ENCODE measurements at regions not wholly inside any gene's neighbourhood (a gene's known extent, or its start where the extent isn't known, plus 50 kb on each side); places are given as distances from the start of the nearest gene placed in this dataset.
"Not testable (repeated sequence)": the region's sequence is repeated elsewhere in the genome, so short reads cannot be mapped to it uniquely, and the experiment has no call there.

- no peaks in the 10 kb centered on the region for H3K27me3 ChIP-seq (replicated peaks; ENCODE audit: insufficient read depth)
- H3K27ac ChIP-seq, result no peak overlapping the region
- no peaks in the 10 kb centered on the region for H3K4me1 ChIP-seq (replicated peaks)
- 34% methylated on average over 2 of the region's 2 CpGs for WGBS
- H3K9me3 ChIP-seq, result no peaks in the 10 kb centered on the region
- no peak overlapping the region for H3K4me3 ChIP-seq
- intact Hi-C loops (cut with DNase I), result no loop called here
- TF ChIP-seq POLR2A (IDR thresholded peaks at IDR 0.05) (no peak), POLR2AphosphoS5 (IDR thresholded peaks at IDR 0.05) (no peak)
- TF ChIP-seq, protein P1, sequence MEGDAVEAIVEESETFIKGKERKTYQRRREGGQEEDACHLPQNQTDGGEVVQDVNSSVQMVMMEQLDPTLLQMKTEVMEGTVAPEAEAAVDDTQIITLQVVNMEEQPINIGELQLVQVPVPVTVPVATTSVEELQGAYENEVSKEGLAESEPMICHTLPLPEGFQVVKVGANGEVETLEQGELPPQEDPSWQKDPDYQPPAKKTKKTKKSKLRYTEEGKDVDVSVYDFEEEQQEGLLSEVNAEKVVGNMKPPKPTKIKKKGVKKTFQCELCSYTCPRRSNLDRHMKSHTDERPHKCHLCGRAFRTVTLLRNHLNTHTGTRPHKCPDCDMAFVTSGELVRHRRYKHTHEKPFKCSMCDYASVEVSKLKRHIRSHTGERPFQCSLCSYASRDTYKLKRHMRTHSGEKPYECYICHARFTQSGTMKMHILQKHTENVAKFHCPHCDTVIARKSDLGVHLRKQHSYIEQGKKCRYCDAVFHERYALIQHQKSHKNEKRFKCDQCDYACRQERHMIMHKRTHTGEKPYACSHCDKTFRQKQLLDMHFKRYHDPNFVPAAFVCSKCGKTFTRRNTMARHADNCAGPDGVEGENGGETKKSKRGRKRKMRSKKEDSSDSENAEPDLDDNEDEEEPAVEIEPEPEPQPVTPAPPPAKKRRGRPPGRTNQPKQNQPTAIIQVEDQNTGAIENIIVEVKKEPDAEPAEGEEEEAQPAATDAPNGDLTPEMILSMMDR (IDR thresholded peaks at IDR 0.05), result no peak
- DNase-seq (ENCODE audit: low spot score), result no peak
- no peaks in the 10 kb centered on the region for H3K36me3 ChIP-seq
Measured at GRCh38 chr20:12554426-12554825, 454.3 kb upstream of the SPTLC3 start.

DNA sequence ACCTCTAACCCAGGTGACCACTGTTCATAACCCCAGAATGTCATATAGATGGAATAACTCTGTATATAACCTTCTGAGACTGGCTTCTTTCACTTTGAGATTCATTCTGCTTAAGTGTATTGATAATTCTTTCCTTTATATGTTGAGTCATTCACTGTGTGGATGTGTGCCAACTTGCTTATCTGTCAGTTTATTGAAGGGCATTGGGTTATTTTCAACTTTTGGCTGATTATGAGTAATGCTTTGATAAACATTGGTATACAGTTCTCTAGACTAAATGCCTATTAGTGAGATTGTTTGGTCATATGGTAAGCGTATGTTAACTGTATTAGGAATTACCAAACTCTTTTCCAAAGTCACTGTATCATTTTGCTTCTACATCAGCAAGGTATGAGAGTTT is 453.4 kb upstream of the SPTLC3 start:
- no peaks in the 10 kb centered on the region for H3K9me3 ChIP-seq
- WGBS, result 97% methylated on average over 1 of the region's 1 CpG
- H3K4me3 ChIP-seq, result no peak overlapping the region
- H3K36me3 ChIP-seq, result no peaks in the 10 kb centered on the region
- TF ChIP-seq, protein P1 (IDR thresholded peaks at IDR 0.05), result no peak
- TF ChIP-seq POLR2A (IDR thresholded peaks at IDR 0.05) (no peak), POLR2AphosphoS5 (IDR thresholded peaks at IDR 0.05) (no peak)
- H3K27ac ChIP-seq, result no peak overlapping the region
- peaks cover under 1% of the 10 kb centered on the region for H3K27me3 ChIP-seq (replicated peaks; ENCODE audit: insufficient read depth)
- DNase-seq (ENCODE audit: low spot score), result no peak
- intact Hi-C loops (cut with DNase I), result no loop called here
- H3K4me1 ChIP-seq (replicated peaks), result no peaks in the 10 kb centered on the region

DNA sequence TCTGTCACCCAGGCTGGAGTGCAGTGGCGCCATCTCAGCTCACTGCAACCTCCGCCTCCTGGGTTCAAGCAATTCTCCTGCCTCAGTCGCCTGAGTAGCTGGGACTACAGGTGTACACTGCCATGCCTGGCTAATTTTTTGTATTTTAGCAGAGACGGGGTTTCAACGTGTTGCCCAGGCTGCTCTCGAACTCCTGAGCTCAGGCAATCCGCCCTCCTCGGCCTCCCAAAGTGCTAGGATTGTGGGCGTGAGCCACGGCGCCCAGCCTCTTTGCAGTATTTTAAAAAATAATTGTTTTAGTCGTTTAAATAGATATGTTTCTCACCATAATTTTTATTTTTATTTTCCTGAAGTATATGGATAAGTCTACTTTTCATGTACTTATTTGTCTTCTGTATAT is 452.9 kb upstream of the SPTLC3 start:
- DNase-seq (ENCODE audit: low spot score); H3K4me1 ChIP-seq (replicated peaks); H3K9me3 ChIP-seq; H3K27ac ChIP-seq; H3K36me3 ChIP-seq; H3K4me3 ChIP-seq; intact Hi-C loops (cut with DNase I); H3K27me3 ChIP-seq (replicated peaks; ENCODE audit: insufficient read depth): not testable (repeated sequence)
- 95% methylated on average over 12 of the region's 12 CpGs for WGBS

- Histone ChIP-seq H3K27me3 (replicated peaks; ENCODE audit: insufficient read depth) (peaks cover 2% of the 10 kb centered on the region), H3K9me3 (no peaks in the 10 kb centered on the region)
- intact Hi-C loops (cut with DNase I), result no loop called here
Measured at GRCh38 chr20:12557224-12557623, 451.5 kb upstream of the SPTLC3 start.

GRCh38 chr20:12564979-12565378 is 443.8 kb upstream of the SPTLC3 start:
- no peaks in the 10 kb centered on the region for H3K36me3 ChIP-seq
- H3K4me3 ChIP-seq, result no peak overlapping the region
- no peaks in the 10 kb centered on the region for H3K4me1 ChIP-seq (replicated peaks)
- intact Hi-C loops (cut with DNase I), result no loop called here
- H3K27me3 ChIP-seq (replicated peaks; ENCODE audit: insufficient read depth), result peaks cover 2% of the 10 kb centered on the region
- H3K9me3 ChIP-seq, result no peaks in the 10 kb centered on the region
- DNase-seq (ENCODE audit: low spot score), result no peak
- no peak for TF ChIP-seq POLR2A (IDR thresholded peaks at IDR 0.05)
- TF ChIP-seq, protein P1 (IDR thresholded peaks at IDR 0.05), result no peak
- no peak for TF ChIP-seq POLR2AphosphoS5 (IDR thresholded peaks at IDR 0.05)
- H3K27ac ChIP-seq, result no peak overlapping the region
- WGBS, result 77% methylated on average over 4 of the region's 4 CpGs

More at GRCh38 chr20:12557224-12557623, 451.5 kb upstream of the SPTLC3 start:
- TF ChIP-seq, protein P1 (IDR thresholded peaks at IDR 0.05), result no peak
- TF ChIP-seq POLR2A (IDR thresholded peaks at IDR 0.05), result no peak
- TF ChIP-seq POLR2AphosphoS5 (IDR thresholded peaks at IDR 0.05), result no peak
- Histone ChIP-seq H3K27ac (no peak overlapping the region), H3K4me3 (no peak overlapping the region), H3K4me1 (replicated peaks) (no peaks in the 10 kb centered on the region), H3K36me3 (no peaks in the 10 kb centered on the region)
- no peak for DNase-seq (ENCODE audit: low spot score)
